Stimulated activated CD4-positive, alpha-beta T cell treated with anti-CD3 and anti-CD28 coated beads, TNF-alpha, amount 100 ng/mL, for 24 hours (primary cell): ENCODE measurements at regions not wholly inside any gene's neighbourhood (a gene's known extent, or its start where the extent isn't known, plus 50 kb on each side); places are given as distances from the start of the nearest gene placed in this dataset.
"Not testable (repeated sequence)": the region's sequence is repeated elsewhere in the genome, so short reads cannot be mapped to it uniquely, and the experiment has no call there.

Experiments
- DNase-seq, 3 experiments: peaks; one replicate each; pipeline ENCODE4 v3.0.0-alpha.2; 2020; ENCODE audit warnings: low read depth in 3 of 3

GRCh38 chr2:122018736-122019135 lies 263.3 kb downstream of the TSN start:
- no peak for DNase-seq

GRCh38 chr2:122019724-122020123 lies 264.3 kb downstream of the TSN start:
- no peak for DNase-seq

GRCh38 chr2:122020377-122020776 lies 264.9 kb downstream of the TSN start:
- DNase-seq: no peak

GRCh38 chr2:122021941-122022340 lies 266.5 kb downstream of the TSN start:
- no peak for DNase-seq

GRCh38 chr2:122022531-122022930 lies 267.1 kb downstream of the TSN start:
- no peak for DNase-seq

- DNase-seq: no peak
Observed at GRCh38 chr2:122023059-122023864, 267.8 kb downstream of the TSN start.

GRCh38 chr2:122027510-122028217 lies 272.2 kb downstream of the TSN start:
- no peak for DNase-seq

GRCh38 chr2:122028371-122029100 lies 273.1 kb downstream of the TSN start:
- no peak for DNase-seq

GRCh38 chr2:122029456-122029855 lies 274.0 kb downstream of the TSN start:
- DNase-seq: no peak

- DNase-seq: no peak
Observed at GRCh38 chr2:122029945-122030344, 274.5 kb downstream of the TSN start.

GRCh38 chr2:122031544-122032263 lies 276.3 kb downstream of the TSN start:
- DNase-seq: no peak

GRCh38 chr2:122032264-122032645 lies 276.8 kb downstream of the TSN start:
- DNase-seq: no peak

- DNase-seq: no peak
Observed at GRCh38 chr2:122033778-122034177, 278.3 kb downstream of the TSN start.

- no peak for DNase-seq
Observed at GRCh38 chr2:122034344-122034743, 278.9 kb downstream of the TSN start.

GRCh38 chr2:122034777-122035176 lies 279.3 kb downstream of the TSN start:
- DNase-seq: no peak

- not testable (repeated sequence) for DNase-seq
Observed at GRCh38 chr2:122038816-122039215, 283.4 kb downstream of the TSN start.

GRCh38 chr2:122041455-122041854 lies 286.0 kb downstream of the TSN start:
- DNase-seq: no peak

- not testable (repeated sequence) for DNase-seq
Observed at GRCh38 chr2:122051659-122052058, 296.2 kb downstream of the TSN start.

- DNase-seq: no peak
Observed at GRCh38 chr2:122055521-122055931, 300.1 kb downstream of the TSN start.

- DNase-seq: no peak
Observed at GRCh38 chr2:122056853-122057252, 301.4 kb downstream of the TSN start.

GRCh38 chr2:122061206-122061605 lies 305.8 kb downstream of the TSN start:
- no peak for DNase-seq

- no peak for DNase-seq
Observed at GRCh38 chr2:122061831-122062230, 306.4 kb downstream of the TSN start.
